ENCODE measurements at regions not wholly inside any gene's neighbourhood (a gene's known extent, or its start where the extent isn't known, plus 50 kb on each side); places are given as distances from the start of the nearest gene placed in this dataset.

GRCh38 chr14:42719391-42719790 is 1112.7 kb downstream of the LRFN5 start:
- no peak for TF ChIP-seq CTCF (IDR thresholded peaks at IDR 0.05; ENCODE audit: extremely low read depth, missing control alignments)
- no peak for DNase-seq (ENCODE audit: low spot score)

- DNase-seq (ENCODE audit: low spot score), result no peak
- no peak for TF ChIP-seq CTCF (IDR thresholded peaks at IDR 0.05; ENCODE audit: extremely low read depth, missing control alignments)
These were observed 1108.6 kb downstream of the LRFN5 start for GRCh38 chr14:42715316-42715715.

GRCh38 chr14:42710071-42710470 is 1103.4 kb downstream of the LRFN5 start:
- TF ChIP-seq CTCF (IDR thresholded peaks at IDR 0.05; ENCODE audit: extremely low read depth, missing control alignments), result no peak

DNA sequence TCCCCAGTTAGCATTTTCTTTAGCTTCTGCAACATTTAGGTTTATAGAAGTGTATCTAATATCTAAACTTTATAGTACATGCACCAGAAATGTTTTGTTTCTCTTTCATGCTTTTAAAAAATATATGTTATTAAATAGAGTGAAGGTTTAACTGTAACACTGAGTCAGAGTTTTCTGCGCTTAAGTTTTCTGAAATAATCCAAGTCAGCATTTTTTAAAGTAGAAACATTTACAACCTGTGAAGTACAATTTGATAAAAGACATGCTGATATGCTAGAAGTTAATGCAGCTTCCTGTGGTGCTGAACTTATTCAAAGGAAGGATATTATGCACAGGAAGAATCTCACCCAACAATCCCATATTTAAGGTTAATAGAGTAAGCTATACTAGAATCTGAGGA is 1096.8 kb downstream of the LRFN5 start:
- DNase-seq (ENCODE audit: low spot score), result no peak
- TF ChIP-seq CTCF (IDR thresholded peaks at IDR 0.05; ENCODE audit: extremely low read depth, missing control alignments), result no peak

More at GRCh38 chr14:42710071-42710470, 1103.4 kb downstream of the LRFN5 start:
- no peak for DNase-seq (ENCODE audit: low spot score)

- TF ChIP-seq CTCF (IDR thresholded peaks at IDR 0.05; ENCODE audit: extremely low read depth, missing control alignments), result no peak
- no peak for DNase-seq (ENCODE audit: low spot score)
These were observed 1080.7 kb downstream of the LRFN5 start for GRCh38 chr14:42687421-42687820.

GRCh38 chr14:42683707-42684106 is 1077.0 kb downstream of the LRFN5 start:
- no peak for TF ChIP-seq CTCF (IDR thresholded peaks at IDR 0.05; ENCODE audit: extremely low read depth, missing control alignments)
- no peak for DNase-seq (ENCODE audit: low spot score)

GRCh38 chr14:42676636-42677035 is 1070.0 kb downstream of the LRFN5 start:
- no peak for TF ChIP-seq CTCF (IDR thresholded peaks at IDR 0.05; ENCODE audit: extremely low read depth, missing control alignments)
- DNase-seq (ENCODE audit: low spot score), result no peak

Measured in GM20000 (cell line).